Cardiac septum (tissue), 1 donor: ENCODE measurements at regions not wholly inside any gene's neighbourhood (a gene's known extent, or its start where the extent isn't known, plus 50 kb on each side); places are given as distances from the start of the nearest gene placed in this dataset. TPM values are rescaled to one million over a fixed set of nuclear protein-coding genes. Genes with fewer than 3 reads are reported as not detected.

ENCODE experiments used
- DNase-seq: peaks from one replicate; pipeline ENCODE4 v3.0.0-alpha.2; 2020; ENCODE audit warnings: low spot score
- intact Hi-C: fragments of 100-400 bp; cut with DNase I; formaldehyde crosslinking; loops from one replicate; pipeline ENCODE4 v1.14.0; 2022
- microRNA-seq: library from miRNA; unstranded; fragments of <30 nt; microRNA quantifications from one replicate; pipeline ENCODE4 v1.2.0, GENCODE V29; 2020
- donor health status: DM: no; HTN: no; CAD: no.

GRCh38 chr1:24983006-24983680, 53.1 kb upstream of the RUNX3 start:
- DNase-seq, result no peak
- intact Hi-C loops, result no loop called here

DNA sequence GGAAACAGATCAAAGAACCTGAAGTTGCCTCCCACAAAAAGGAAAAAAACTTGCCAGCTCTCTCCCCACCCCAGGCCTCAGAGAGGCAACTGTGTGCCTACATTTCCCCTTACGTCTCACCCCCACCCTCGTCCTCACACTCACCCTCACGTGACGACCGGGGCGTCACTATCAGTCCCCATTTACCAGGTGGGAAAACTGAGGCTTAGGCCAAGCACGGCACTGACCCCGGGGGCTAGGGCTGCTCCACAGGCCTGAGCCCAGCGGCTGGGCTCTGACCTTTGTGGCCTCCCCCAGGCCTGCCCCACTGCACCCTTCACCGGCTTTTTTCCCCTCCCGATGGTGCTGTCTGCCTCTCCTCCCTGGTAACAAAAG, 51.5 kb upstream of the RUNX3 start:
- DNase-seq, result no peak
- intact Hi-C loops, result no loop called here

DNA sequence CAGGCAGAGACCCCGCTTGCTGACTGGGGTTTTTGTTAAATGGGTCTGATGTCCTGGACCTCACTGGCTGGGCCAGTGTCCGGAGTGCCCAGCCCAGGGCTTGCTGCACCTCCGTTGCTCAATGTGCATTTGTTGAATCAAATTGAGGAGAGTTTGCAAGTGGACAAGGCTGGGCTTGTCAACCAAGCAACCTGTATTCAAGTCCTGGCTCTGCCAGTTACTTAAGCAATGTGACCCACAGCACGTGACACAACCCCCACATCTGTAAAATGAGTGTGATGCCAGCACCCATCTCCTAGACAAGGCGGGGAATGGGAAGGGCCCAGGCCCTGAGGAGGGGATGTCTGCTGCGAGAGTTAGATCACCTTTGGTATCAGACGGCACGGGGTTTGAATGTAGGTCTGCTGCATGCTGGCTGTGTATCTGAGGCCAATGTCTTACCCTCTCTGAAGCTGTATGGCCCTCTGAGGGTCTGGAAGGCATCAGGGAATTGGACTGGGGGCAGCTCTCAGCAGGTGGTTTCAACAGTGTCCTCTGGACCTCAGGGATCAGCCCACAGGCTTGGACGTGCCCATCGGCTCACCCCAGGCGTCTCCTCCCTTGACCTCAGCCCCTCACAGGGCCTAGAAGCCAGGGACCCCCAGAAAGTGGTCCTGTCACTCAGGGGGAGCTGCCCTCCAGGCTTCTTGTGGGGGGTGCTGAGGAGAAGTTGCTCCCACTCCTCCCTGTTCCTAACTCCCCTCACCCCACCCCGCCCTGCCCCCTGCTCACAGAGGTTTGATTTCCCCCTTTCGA, 51.0 kb upstream of the RUNX3 start:
- no peak for DNase-seq
- intact Hi-C loops, result no loop called here

Small RNA genes lying in the stretch of these regions (microRNA-seq; reads per million reads assigned to microRNA genes)
- gene MIR4425, result not detected
